ENCODE measurements at regions not wholly inside any gene's neighbourhood (a gene's known extent, or its start where the extent isn't known, plus 50 kb on each side); places are given as distances from the start of the nearest gene placed in this dataset.

DNA sequence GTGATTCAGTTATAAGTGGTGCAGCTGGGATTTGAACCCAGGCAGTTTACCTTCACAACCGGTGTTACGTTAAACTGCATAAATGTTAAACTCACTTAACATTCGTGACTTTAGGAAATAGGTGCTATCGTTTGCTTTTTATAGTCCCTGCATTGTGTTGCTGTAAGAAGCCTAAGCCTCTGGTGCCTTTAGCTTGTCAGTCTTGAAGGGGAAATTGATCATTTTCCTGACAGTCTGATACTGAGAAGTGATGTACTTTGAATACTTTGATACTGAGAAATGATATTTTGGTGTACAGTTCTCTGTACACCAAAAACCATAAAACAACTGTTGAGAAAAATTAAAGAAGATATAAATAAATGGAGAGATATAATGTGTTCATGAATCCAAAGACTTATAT is 52.5 kb upstream of the NEDD9 start:
- Histone ChIP-seq H4K12ac (ENCODE audit: low read depth, low read length) (no peak overlapping the region), H2AK5ac (ENCODE audit: low read length) (no peak overlapping the region), H3K79me1 (ENCODE audit: low read length) (peaks cover 7% of the 10 kb centered on the region), H3K4ac (ENCODE audit: low read depth, low read length) (no peak overlapping the region), H4K91ac (ENCODE audit: low read depth, low read length) (no peak overlapping the region), H3K9me3 (ENCODE audit: insufficient read depth, low read depth, low read length) (no peaks in the 10 kb centered on the region), H3K4me1 (ENCODE audit: control insufficient read depth in 1 of 2, insufficient read depth in 2 of 2, low read length in 2 of 2) (no peaks in the 10 kb centered on the region), H2BK120ac (ENCODE audit: insufficient read depth, low read length, poor library complexity) (no peak overlapping the region), H2BK5ac (ENCODE audit: low read depth, low read length, poor library complexity) (no peak overlapping the region), H3K23ac (ENCODE audit: low read length) (no peak overlapping the region), H3K36me3 (ENCODE audit: control insufficient read depth in 1 of 2, insufficient read depth in 2 of 2, low read length in 2 of 2) (no peaks in the 10 kb centered on the region), H3K27me3 (ENCODE audit: insufficient read depth, low read length) (no peaks in the 10 kb centered on the region), H3K79me2 (ENCODE audit: control insufficient read depth, insufficient read depth, low read length, poor library complexity) (no peaks in the 10 kb centered on the region), H3K9ac (ENCODE audit: low read length) (no peak overlapping the region), H2BK12ac (ENCODE audit: low read length) (no peak overlapping the region), H3K18ac (ENCODE audit: low read length) (no peak overlapping the region), H3K14ac (ENCODE audit: low read length) (no peak overlapping the region), H3K4me2 (ENCODE audit: low read length) (no peak overlapping the region), H3K4me3 (ENCODE audit: low read depth, low read length) (no peak overlapping the region), H3K27ac (ENCODE audit: low read depth, low read length) (no peak overlapping the region), H4K8ac (ENCODE audit: low read depth, low read length) (no peak overlapping the region), H2AFZ (ENCODE audit: insufficient read depth, low read length, poor library complexity) (no peak overlapping the region)
- DNase-seq: no peak
- no CpG with 5 or more reads among the region's 4 CpGs for WGBS (ENCODE audit: extremely low coverage, insufficient coverage, insufficient read length)

GRCh38 chr6:11283629-11284028 is 51.2 kb upstream of the NEDD9 start:
- no CpG with 5 or more reads among the region's 2 CpGs for WGBS (ENCODE audit: extremely low coverage, insufficient coverage, insufficient read length)
- H3K14ac ChIP-seq (ENCODE audit: low read length): no peak overlapping the region
- H4K12ac ChIP-seq (ENCODE audit: low read depth, low read length): no peak overlapping the region
- no peaks in the 10 kb centered on the region for H3K79me2 ChIP-seq (ENCODE audit: control insufficient read depth, insufficient read depth, low read length, poor library complexity)
- H2BK12ac ChIP-seq (ENCODE audit: low read length): no peak overlapping the region
- no peak overlapping the region for H3K4ac ChIP-seq (ENCODE audit: low read depth, low read length)
- no peak overlapping the region for H3K4me3 ChIP-seq (ENCODE audit: low read depth, low read length)
- H3K79me1 ChIP-seq (ENCODE audit: low read length): peaks cover 10% of the 10 kb centered on the region
- no peak overlapping the region for H4K91ac ChIP-seq (ENCODE audit: low read depth, low read length)
- H2AK5ac ChIP-seq (ENCODE audit: low read length): no peak overlapping the region
- DNase-seq: no peak
- H3K18ac ChIP-seq (ENCODE audit: low read length): no peak overlapping the region
- no peaks in the 10 kb centered on the region for H3K9me3 ChIP-seq (ENCODE audit: insufficient read depth, low read depth, low read length)
- H2BK120ac ChIP-seq (ENCODE audit: insufficient read depth, low read length, poor library complexity): no peak overlapping the region
- H3K23ac ChIP-seq (ENCODE audit: low read length): no peak overlapping the region
- no peak overlapping the region for H3K9ac ChIP-seq (ENCODE audit: low read length)
- H2BK5ac ChIP-seq (ENCODE audit: low read depth, low read length, poor library complexity): no peak overlapping the region
- H3K36me3 ChIP-seq (ENCODE audit: control insufficient read depth in 1 of 2, insufficient read depth in 2 of 2, low read length in 2 of 2): no peaks in the 10 kb centered on the region
- H3K4me1 ChIP-seq (ENCODE audit: control insufficient read depth in 1 of 2, insufficient read depth in 2 of 2, low read length in 2 of 2): peaks cover under 1% of the 10 kb centered on the region in 2 experiments
- no peaks in the 10 kb centered on the region for H3K27me3 ChIP-seq (ENCODE audit: insufficient read depth, low read length)
- H4K8ac ChIP-seq (ENCODE audit: low read depth, low read length): no peak overlapping the region
- H2AFZ ChIP-seq (ENCODE audit: insufficient read depth, low read length, poor library complexity): no peak overlapping the region
- H3K27ac ChIP-seq (ENCODE audit: low read depth, low read length): no peak overlapping the region
- H3K4me2 ChIP-seq (ENCODE audit: low read length): no peak overlapping the region

GRCh38 chr6:11282875-11283274 is 50.4 kb upstream of the NEDD9 start:
- Histone ChIP-seq H2BK12ac (ENCODE audit: low read length) (no peak overlapping the region), H2BK120ac (ENCODE audit: insufficient read depth, low read length, poor library complexity) (no peak overlapping the region), H3K4ac (ENCODE audit: low read depth, low read length) (no peak overlapping the region)

More at GRCh38 chr6:11282875-11283274, 50.4 kb upstream of the NEDD9 start:
- H3K9me3 ChIP-seq (ENCODE audit: insufficient read depth, low read depth, low read length): no peaks in the 10 kb centered on the region
- H3K9ac ChIP-seq (ENCODE audit: low read length): no peak overlapping the region
- H3K4me1 ChIP-seq (ENCODE audit: control insufficient read depth in 1 of 2, insufficient read depth in 2 of 2, low read length in 2 of 2): peaks cover 7% of the 10 kb centered on the region in 2 experiments
- no peak overlapping the region for H2AK5ac ChIP-seq (ENCODE audit: low read length)
- H3K79me2 ChIP-seq (ENCODE audit: control insufficient read depth, insufficient read depth, low read length, poor library complexity): peaks cover 4% of the 10 kb centered on the region
- no peaks in the 10 kb centered on the region for H3K27me3 ChIP-seq (ENCODE audit: insufficient read depth, low read length)
- WGBS (ENCODE audit: extremely low coverage, insufficient coverage, insufficient read length): no CpG with 5 or more reads among the region's 5 CpGs
- H2AFZ ChIP-seq (ENCODE audit: insufficient read depth, low read length, poor library complexity): no peak overlapping the region
- H3K79me1 ChIP-seq (ENCODE audit: low read length): peaks cover 16% of the 10 kb centered on the region
- H3K36me3 ChIP-seq (ENCODE audit: control insufficient read depth in 1 of 2, insufficient read depth in 2 of 2, low read length in 2 of 2): no peaks in the 10 kb centered on the region
- H3K4me3 ChIP-seq (ENCODE audit: low read depth, low read length): no peak overlapping the region
- H3K18ac ChIP-seq (ENCODE audit: low read length): no peak overlapping the region
- H3K4me2 ChIP-seq (ENCODE audit: low read length): no peak overlapping the region
- H4K8ac ChIP-seq (ENCODE audit: low read depth, low read length): no peak overlapping the region
- no peak overlapping the region for H4K91ac ChIP-seq (ENCODE audit: low read depth, low read length)
- H3K14ac ChIP-seq (ENCODE audit: low read length): no peak overlapping the region
- no peak overlapping the region for H3K27ac ChIP-seq (ENCODE audit: low read depth, low read length)
- H3K23ac ChIP-seq (ENCODE audit: low read length): no peak overlapping the region
- no peak overlapping the region for H4K12ac ChIP-seq (ENCODE audit: low read depth, low read length)
- no peak overlapping the region for H2BK5ac ChIP-seq (ENCODE audit: low read depth, low read length, poor library complexity)
- no peak for DNase-seq
